WTC11 (cell line): ENCODE measurements at regions not wholly inside any gene's neighbourhood (a gene's known extent, or its start where the extent isn't known, plus 50 kb on each side); places are given as distances from the start of the nearest gene placed in this dataset.

Source experiments
- ATAC-seq: fragments of 200-7000 bp; cut with Tn5 transposase; 2 replicates; pipeline ENCODE4 v1.10.0; 2021; ENCODE audit warnings: mild to moderate bottlenecking, moderate library complexity
- CTCF ChIA-PET: fragments of 300-600 bp; sonication (Branson Sonifier 250); formaldehyde crosslinking; loops from one replicate; lab custom pipeline; 2021; ENCODE audit warnings: antibody characterized with exemption; lab: Charles Lee
- POLR2A ChIA-PET: fragments of 350-600 bp; sonication (Branson Sonifier 250); formaldehyde crosslinking; loops from one replicate; lab custom pipeline; 2021; ENCODE audit warnings: antibody characterized with exemption; lab: Charles Lee
- DNase-seq: peaks from one replicate; pipeline ENCODE4 v3.0.0; 2021; ENCODE audit warnings: low spot score
- H3K27ac Mint-ChIP-seq: 2 replicates; pipeline ENCODE4 v1.8.0; 2021; ENCODE audit warnings: mixed read lengths
- H3K27me3 Mint-ChIP-seq: 2 replicates; pipeline ENCODE4 v1.8.0; 2021; ENCODE audit warnings: low read depth, mild to moderate bottlenecking, moderate library complexity, mixed read lengths
- H3K36me3 Mint-ChIP-seq: 2 replicates; pipeline ENCODE4 v1.8.0; 2021; ENCODE audit warnings: mixed read lengths
- H3K4me1 Mint-ChIP-seq: 2 replicates; pipeline ENCODE4 v1.8.0; 2022; ENCODE audit warnings: mixed read lengths
- H3K4me3 Mint-ChIP-seq: 2 replicates; pipeline ENCODE4 v1.8.0; 2021; ENCODE audit warnings: mild to moderate bottlenecking, moderate library complexity, mixed read lengths
- H3K9me3 Mint-ChIP-seq: 2 replicates; pipeline ENCODE4 v1.8.0; 2021; ENCODE audit warnings: mixed read lengths
- AR ChIP-seq: fragments of 250-450 bp; sonication (Bioruptor Pico); IDR thresholded peaks from 2 replicates; pipeline ENCODE4 v1.9.0; 2021; ENCODE audit warnings: mild to moderate bottlenecking
- CBFB ChIP-seq: sonication (generic); formaldehyde crosslinking; IDR thresholded peaks from 2 replicates; pipeline ENCODE4 v1.8.1; 2022; ENCODE audit warnings: mild to moderate bottlenecking, low read depth, missing genetic modification reagents
- CDX4 ChIP-seq: fragments of 250-450 bp; sonication (Bioruptor Pico); IDR thresholded peaks from 2 replicates; pipeline ENCODE4 v1.9.0; 2021; ENCODE audit warnings: moderate library complexity, mild to moderate bottlenecking, inconsistent platforms, borderline replicate concordance
- E2F5 ChIP-seq: sonication (generic); formaldehyde crosslinking; IDR thresholded peaks from 2 replicates; pipeline ENCODE4 v1.8.1; 2022; ENCODE audit warnings: mild to moderate bottlenecking, moderate library complexity, missing genetic modification reagents
- FOXK1 ChIP-seq: sonication (generic); formaldehyde crosslinking; IDR thresholded peaks from 2 replicates; pipeline ENCODE4 v1.8.0; 2022; ENCODE audit warnings: mild to moderate bottlenecking, moderate library complexity, missing genetic modification reagents
- FOXP4 ChIP-seq: sonication (generic); formaldehyde crosslinking; IDR thresholded peaks from 2 replicates; pipeline ENCODE4 v1.8.0; 2022; ENCODE audit warnings: mild to moderate bottlenecking, missing genetic modification reagents
- GTF2I ChIP-seq: fragments of 250-450 bp; sonication (Bioruptor Pico); conservative IDR thresholded peaks from 2 replicates; pipeline ENCODE4 v1.4.0; 2021; ENCODE audit warnings: mild to moderate bottlenecking
- HMGXB4 ChIP-seq: sonication (generic); formaldehyde crosslinking; IDR thresholded peaks from 2 replicates; pipeline ENCODE4 v1.8.1; 2023; ENCODE audit warnings: mild to moderate bottlenecking, moderate library complexity, missing genetic modification reagents
- MAX ChIP-seq: sonication (generic); formaldehyde crosslinking; IDR thresholded peaks from 2 replicates; pipeline ENCODE4 v1.8.0; 2022; ENCODE audit warnings: mild to moderate bottlenecking, missing genetic modification reagents
- MLX ChIP-seq: sonication (generic); formaldehyde crosslinking; IDR thresholded peaks from 2 replicates; pipeline ENCODE4 v1.8.1; 2023; ENCODE audit warnings: mild to moderate bottlenecking, missing genetic modification reagents, moderate library complexity
- NFE2L1 ChIP-seq: sonication (generic); formaldehyde crosslinking; IDR thresholded peaks from 2 replicates; pipeline ENCODE4 v1.8.1; 2023; ENCODE audit warnings: missing genetic modification reagents
- STAT6 ChIP-seq: sonication (generic); formaldehyde crosslinking; conservative IDR thresholded peaks from 2 replicates; pipeline ENCODE4 v1.8.1; 2023; ENCODE audit warnings: mild to moderate bottlenecking, low read depth, missing genetic modification reagents, moderate library complexity
- TEAD1 ChIP-seq: sonication (generic); formaldehyde crosslinking; IDR thresholded peaks from 2 replicates; pipeline ENCODE4 v1.8.0; 2022; ENCODE audit warnings: mild to moderate bottlenecking, missing genetic modification reagents
- TP53 ChIP-seq: sonication (generic); formaldehyde crosslinking; IDR thresholded peaks from 2 replicates; pipeline ENCODE4 v1.8.1; 2023; ENCODE audit warnings: mild to moderate bottlenecking, missing genetic modification reagents
- ZNF121 ChIP-seq: sonication (generic); formaldehyde crosslinking; IDR thresholded peaks from 2 replicates; pipeline ENCODE4 v1.8.0; 2023; ENCODE audit warnings: missing genetic modification reagents
- ZNF219 ChIP-seq: sonication (generic); formaldehyde crosslinking; IDR thresholded peaks from 2 replicates; pipeline ENCODE4 v1.8.0; 2023; ENCODE audit warnings: missing genetic modification reagents, mild to moderate bottlenecking, borderline replicate concordance
- ZNF232 ChIP-seq: sonication (generic); formaldehyde crosslinking; IDR thresholded peaks from 2 replicates; pipeline ENCODE4 v1.8.0; 2022; ENCODE audit warnings: mild to moderate bottlenecking, missing genetic modification reagents
- ZNF263 ChIP-seq: sonication (generic); formaldehyde crosslinking; IDR thresholded peaks from 2 replicates; pipeline ENCODE4 v1.8.1; 2022; ENCODE audit warnings: low read depth, mild to moderate bottlenecking, moderate library complexity, missing genetic modification reagents
- ZNF423 ChIP-seq: fragments of 250-450 bp; sonication (Bioruptor Pico); IDR thresholded peaks from 2 replicates; pipeline ENCODE4 v2.1.2; 2022; ENCODE audit warnings: mild to moderate bottlenecking, moderate library complexity
- ZNF512 ChIP-seq: sonication (generic); formaldehyde crosslinking; IDR thresholded peaks from 2 replicates; pipeline ENCODE4 v1.8.1; 2022; ENCODE audit warnings: missing genetic modification reagents, borderline replicate concordance

GRCh38 chr1:208895820-208896219 lies 651.6 kb upstream of the PLXNA2 start:
- Mint-ChIP-seq H3K4me1 (peaks cover 11% of the 10 kb centered on the region), H3K27me3 (no peaks in the 10 kb centered on the region), H3K36me3 (no peaks in the 10 kb centered on the region), H3K27ac (no peak overlapping the region), H3K9me3 (peaks cover 9% of the 10 kb centered on the region), H3K4me3 (no peak overlapping the region)
- DNase-seq, result no peak
- CTCF ChIA-PET, result no interaction called here
- TF ChIP-seq ZNF232 (CRISPR knock-in tag), result no peak
- no peak for TF ChIP-seq TEAD1 (CRISPR knock-in tag)
- TF ChIP-seq ZNF512 (CRISPR knock-in tag), result no peak
- TF ChIP-seq MAX, result no peak
- TF ChIP-seq ZNF423 (CRISPR knock-in tag), result no peak
- TF ChIP-seq TP53, result no peak
- TF ChIP-seq ZNF121 (CRISPR knock-in tag), result no peak
- no peak for TF ChIP-seq ZNF219 (CRISPR knock-in tag)
- no peak for TF ChIP-seq NFE2L1 (CRISPR knock-in tag)
- TF ChIP-seq FOXP4 (CRISPR knock-in tag), result no peak
- TF ChIP-seq STAT6, result no peak
- no peak for TF ChIP-seq MLX (CRISPR knock-in tag)
- no peak for TF ChIP-seq CBFB (CRISPR knock-in tag)
- no peak for TF ChIP-seq AR (CRISPR knock-in tag)
- no peak for TF ChIP-seq E2F5 (CRISPR knock-in tag)
- no peak for TF ChIP-seq HMGXB4 (CRISPR knock-in tag)
- no peak for TF ChIP-seq GTF2I
- no peak for TF ChIP-seq ZNF263 (CRISPR knock-in tag)
- no peak for TF ChIP-seq CDX4 (CRISPR knock-in tag)
- TF ChIP-seq FOXK1 (CRISPR knock-in tag), result no peak
- ATAC-seq, result no peak
- POLR2A ChIA-PET, result no interaction called here
